SIG-M5 treated with dmso at 0.1 percent for 504 hours (cell line): ENCODE measurements at regions not wholly inside any gene's neighbourhood (a gene's known extent, or its start where the extent isn't known, plus 50 kb on each side); places are given as distances from the start of the nearest gene placed in this dataset.
"Not testable (repeated sequence)": the region's sequence is repeated elsewhere in the genome, so short reads cannot be mapped to it uniquely, and the experiment has no call there.

Experiments used
- DNase-seq: peaks from one replicate; lab custom pipeline; 2025; ENCODE audit not compliant: unreplicated experiment; lab: John Stamatoyannopoulos, UW

DNA sequence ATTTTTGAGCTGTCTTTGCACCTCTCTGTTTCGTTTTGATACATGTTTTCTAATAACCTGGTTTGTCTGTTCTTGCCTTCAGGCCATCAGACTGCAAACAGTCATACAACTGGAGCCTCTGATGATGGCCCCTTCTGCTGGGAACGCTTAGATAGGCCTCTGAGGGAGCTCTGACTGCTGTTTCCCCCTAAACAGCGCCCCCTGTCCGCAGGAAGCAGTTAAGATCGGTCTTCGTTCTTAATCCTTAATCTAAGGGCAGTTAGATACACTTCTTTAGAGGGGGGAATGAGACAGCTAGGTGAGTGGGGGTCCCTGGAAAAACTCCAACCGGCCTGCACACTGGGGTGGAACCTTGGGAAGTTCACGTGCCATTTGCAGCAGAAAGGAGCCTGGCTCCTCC is 1338.8 kb upstream of the SEL1L start:
- no peak for DNase-seq

DNA sequence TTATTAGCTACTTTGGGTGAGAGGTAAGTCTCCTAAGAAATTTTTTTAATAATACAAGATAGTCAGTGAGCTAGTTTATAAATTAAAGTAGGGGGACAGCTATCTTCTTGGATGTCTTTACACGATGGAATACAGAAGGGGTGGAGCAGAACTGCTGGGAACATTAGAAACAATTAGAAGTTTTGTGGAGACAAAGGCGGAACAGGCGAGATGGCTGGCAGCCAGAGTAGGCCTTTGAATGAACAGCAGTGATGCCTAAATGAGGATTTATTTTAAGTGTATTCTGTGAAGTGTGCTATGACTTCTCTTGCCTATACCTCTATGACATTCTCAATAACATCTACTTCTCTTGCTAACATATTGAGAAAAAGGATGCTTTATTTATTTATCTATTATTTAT is 1345.3 kb upstream of the SEL1L start:
- no peak for DNase-seq

GRCh38 chr14:82879949-82880535 is 1346.4 kb upstream of the SEL1L start:
- no peak for DNase-seq

DNA sequence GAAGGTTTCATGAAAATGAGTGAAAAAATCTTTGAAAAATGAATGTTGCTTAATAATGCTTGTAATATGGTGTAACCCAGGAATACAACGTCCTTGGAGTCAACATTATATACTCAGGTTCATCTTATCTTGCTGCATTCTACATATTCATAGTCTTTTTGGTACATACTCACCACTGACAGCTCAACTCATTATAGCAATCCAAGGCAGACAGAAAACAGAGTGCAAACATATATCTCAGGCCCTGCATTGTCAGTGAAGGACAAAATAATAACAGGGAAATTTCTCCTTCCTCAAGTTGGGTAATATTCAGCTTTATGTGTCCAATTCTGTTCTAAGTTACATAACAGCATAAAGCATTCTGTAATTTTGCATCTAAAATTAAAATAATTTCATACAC is 1353.0 kb upstream of the SEL1L start:
- DNase-seq: no peak

DNA sequence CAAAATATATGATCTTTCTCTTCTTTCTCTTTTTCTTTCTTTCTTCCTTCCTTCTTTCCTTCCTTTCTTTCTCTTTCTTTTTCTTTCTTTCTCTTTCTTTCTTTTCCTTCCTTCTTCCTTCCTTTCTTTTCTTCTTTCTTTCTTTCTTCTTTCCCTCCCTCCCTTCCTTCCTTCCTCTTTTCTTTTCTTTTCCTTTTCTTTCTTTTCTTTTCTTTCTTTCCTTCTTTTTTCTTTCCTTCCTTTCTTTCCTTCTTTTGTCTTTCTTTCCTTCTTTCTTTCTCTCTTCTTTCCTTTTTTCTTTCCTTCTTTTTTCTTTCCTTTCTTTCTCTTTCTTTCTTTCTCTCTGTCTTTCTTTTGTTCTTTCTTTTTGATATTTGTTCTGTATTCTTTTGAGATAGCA is 1356.0 kb upstream of the SEL1L start:
- no peak for DNase-seq

DNA sequence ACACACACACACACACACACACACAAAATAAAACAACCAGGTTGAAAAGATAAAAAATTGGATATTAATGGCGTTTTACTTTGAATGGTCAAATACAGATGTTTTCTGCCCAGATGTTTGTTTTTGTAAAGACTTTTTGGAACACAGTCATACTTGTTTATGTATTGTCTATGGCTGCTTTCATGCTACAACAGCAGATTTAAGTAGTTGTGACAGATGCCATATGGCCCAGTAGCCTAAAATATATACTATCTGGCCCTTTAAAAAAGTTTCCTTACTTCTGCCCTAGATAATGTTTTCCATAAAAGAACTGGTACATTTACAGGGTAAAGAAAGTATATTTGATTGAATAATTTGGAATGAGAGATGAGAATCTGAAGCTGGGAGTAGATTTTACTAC is 1362.8 kb upstream of the SEL1L start:
- no peak for DNase-seq

DNA sequence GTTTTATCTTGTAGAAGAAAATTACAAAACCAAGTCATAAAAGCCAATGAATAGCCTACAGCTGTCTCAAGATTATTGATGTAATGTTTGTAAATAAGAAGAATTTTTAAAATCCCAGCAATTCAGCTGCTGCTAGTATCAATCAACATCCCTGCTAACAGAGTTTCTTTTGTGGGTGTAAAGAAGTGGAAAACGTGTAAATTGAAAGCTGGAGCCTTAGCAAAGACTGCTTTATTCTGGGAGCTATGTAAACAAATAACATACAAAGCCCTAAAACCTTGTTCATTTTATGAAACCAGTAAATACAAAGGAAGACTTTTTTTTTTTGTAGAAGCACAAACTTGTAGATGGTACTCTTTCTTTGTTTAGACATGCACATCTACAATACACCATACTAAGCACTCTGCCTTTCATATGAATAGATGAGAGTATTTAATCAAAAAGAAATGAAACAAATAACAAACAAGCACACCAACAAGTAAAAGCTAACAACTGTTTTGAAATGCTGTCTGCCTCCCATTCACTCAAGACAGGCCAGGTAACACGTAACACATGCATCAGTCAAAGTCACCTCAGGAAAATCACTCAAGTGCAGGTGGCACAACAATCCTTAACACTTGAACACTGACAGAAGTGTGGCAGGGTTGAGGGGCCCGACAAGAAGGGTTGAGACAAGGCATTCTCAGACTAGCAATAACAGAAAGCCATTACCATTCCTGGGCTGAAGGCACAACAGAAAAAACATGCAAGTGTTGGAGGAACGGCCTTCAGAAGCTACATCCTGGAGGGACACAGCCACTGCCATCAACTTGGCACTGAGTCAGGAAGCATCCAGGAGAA is 1364.0 kb upstream of the SEL1L start:
- DNase-seq: no peak

DNA sequence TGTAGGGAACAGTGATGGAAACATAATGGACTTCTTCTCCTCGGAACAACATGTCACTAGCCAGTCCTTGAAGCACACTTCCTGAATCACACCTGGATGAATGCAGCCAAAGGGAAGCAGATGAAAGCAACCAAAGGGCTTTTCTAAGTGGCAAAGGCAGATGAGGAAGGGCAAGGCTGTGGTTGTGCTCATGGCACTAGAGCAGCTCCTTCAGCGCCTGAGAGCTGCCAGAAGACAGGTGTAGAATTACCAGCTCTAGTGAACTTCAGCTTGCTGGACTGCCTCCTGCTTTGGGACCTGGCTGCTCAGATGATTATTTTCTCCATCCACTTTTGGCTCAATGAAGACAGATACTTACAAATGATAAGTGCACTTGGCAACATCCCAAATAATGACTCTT is 1372.1 kb upstream of the SEL1L start:
- DNase-seq: no peak

DNA sequence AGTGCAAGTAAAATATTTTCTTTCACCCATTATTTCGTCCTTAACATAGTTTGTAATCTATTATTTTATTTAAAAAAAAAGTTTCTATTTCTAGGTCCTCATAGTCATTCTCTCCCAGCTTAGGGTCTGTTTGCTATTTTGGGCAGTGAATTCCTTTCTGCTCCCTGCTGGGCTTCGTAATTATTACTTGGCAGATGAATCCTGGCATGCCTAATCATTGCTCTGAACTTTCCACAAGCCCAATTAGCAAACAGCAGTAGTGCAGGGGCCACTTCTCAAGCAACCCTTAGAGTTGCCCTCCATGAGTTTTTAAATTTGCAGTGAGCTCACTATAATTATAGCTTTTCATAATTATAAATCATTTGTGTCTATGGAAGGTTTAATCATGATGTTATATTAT is 1378.3 kb upstream of the SEL1L start:
- DNase-seq: no peak

DNA sequence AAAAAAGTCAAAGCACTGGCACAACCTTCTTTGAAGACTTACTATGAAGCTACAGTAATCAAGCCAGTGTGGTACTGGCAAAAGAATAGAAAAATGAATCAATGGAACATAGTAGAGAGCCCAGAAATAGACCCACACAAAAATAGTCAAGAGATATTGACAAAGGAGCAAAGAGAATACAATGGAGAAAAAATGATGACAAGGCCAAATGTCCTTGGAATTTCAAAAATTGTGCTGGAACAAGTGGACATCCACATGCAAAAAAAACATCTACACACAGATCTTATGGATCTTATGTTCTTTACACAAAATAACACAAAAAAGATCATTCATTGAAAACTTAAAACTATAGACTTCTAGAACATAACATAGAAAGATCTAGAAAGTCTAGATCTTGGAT is 1379.7 kb upstream of the SEL1L start:
- DNase-seq: no peak

DNA sequence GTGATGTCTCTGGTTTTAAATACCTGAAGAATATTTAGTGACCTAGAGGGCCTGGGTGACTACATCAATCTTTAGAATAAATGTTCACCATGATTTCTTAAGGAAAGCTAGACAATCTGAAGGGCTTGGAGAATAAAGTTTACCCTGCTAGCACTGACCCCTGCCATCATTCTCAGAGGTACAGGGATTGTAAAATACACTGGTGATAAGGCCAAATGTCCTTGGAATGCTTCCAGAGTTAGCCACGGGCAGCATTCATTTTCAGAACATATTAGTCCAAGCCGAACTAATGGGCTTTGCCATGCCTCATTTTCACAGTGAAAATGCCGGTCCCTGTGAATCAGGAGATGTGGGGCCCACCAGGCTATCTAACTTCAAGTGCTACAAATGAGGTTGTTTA is 1381.7 kb upstream of the SEL1L start:
- no peak for DNase-seq

DNA sequence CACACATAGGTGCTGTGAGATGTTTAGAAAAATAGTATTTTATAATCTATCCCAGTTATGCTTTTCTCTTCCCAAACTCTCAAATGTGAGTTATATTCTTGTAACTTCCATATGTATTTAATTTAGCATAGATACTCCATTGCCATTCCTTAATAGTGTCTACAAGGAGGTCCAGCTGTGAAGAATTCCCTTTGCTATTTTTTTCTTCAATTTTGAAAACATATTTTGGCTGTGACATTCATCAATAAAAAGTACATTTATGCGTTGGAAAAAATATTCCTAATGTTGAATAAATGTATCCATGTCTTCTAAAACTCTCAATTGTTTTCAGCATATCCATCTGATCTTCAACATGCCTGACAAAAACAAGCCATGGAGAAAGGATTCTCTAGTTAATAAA is 1402.0 kb upstream of the SEL1L start:
- no peak for DNase-seq

DNA sequence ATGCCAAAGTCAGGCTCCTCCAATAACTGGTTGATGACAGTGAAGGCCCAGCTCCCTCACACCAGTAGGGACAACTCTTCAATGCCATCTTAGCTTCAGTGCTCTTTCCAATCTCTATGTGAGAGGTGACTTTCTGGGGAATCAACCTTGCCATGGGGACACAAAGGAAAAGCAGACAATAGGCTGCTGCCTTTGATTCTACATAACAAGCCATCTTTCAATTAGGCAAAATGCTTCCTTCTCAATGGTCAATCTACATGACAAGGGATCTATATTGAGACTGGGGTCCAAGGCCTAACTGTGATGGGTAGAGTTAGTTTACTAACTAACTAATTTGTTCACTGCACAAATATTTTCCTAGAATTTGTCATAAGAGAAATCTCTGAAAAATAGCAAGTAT is 1417.5 kb upstream of the SEL1L start:
- no peak for DNase-seq

DNA sequence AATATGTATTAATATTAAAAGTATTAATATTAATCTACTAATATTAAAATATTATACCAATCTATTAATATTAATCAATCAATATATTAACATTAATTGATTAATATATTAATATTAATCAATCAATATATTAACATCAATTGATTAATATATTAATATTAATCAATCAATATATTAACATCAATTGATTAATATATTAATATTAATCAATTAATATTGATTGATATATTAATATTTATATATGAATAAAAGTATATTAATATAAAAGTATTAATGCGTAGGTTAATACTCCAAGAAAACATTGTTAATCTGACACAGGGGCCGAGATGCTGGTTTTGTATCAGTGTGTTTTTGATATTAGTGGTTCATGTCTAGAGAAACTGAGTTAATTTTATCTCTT is 1430.1 kb upstream of the SEL1L start:
- no peak for DNase-seq

GRCh38 chr14:82987502-82988124 is 1454.0 kb upstream of the SEL1L start:
- no peak for DNase-seq

- DNase-seq: not testable (repeated sequence)
Measured at GRCh38 chr14:82994547-82994946, 1460.9 kb upstream of the SEL1L start.

DNA sequence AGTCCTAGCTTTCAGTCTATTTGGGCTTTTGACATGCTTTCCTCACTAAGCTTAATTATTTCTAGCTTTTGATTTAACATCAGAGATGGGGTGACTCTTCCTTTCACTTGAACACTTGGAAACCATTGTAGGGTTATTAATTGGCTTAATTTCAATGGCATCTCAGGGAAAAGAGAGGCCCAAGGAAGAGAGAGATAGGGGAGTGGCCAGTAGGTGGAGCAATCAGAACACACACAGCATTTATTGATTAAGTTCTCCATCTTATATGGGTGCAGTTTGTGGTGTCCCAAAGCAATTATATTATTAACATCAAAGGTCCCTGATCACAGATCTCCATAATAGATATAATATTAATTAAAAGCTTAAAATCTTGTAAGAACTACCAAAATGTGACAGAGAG is 1466.1 kb upstream of the SEL1L start:
- peak; percentile 2 for DNase-seq

DNA sequence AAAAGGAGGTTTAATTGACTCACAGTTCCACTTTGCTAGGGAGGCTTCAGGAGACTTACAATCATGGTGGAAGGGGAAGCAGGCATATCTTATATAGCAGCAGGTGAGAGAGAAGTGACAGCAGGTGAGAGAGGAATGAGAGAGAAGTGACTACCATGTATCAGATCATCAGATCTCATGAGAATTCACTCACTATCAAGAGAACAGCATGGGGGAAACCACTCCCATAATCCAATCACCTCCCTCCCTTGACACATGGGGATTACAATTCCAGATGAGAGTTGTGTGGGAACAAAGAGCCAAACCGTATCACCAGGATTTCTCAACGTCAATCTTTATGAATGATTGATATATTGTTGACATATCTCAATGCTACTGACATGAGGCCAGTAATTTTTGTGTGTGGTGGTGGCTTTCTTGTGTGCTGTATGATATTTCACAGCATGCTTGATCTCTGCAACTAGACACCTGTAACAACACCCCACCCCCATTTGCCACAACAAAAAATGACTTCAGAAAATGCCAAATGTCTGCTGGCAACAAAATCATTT is 1470.9 kb upstream of the SEL1L start:
- DNase-seq: no peak

- no peak for DNase-seq
Measured at GRCh38 chr14:83006121-83006670, 1472.5 kb upstream of the SEL1L start.

DNA sequence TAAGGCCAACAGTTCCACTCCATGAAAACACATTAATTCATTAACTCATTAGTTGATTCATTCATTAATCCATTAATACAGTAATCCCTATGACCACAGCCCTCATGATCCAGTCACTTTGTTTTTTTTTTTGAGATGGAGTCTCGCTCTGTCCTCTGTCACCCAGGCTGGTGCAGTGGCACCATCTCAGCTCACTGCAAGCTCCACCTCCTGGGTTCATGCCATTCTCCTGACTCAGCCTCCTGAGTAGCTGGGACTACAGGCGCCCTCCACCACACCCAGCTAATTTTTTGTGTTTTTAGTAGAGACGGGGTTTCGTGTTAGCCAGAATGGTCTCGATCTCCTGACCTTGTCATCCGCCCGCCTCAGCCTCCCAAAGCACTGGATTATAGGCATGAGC is 1473.4 kb upstream of the SEL1L start:
- DNase-seq: not testable (repeated sequence)

- no peak for DNase-seq
Measured at GRCh38 chr14:83007641-83008225, 1474.1 kb upstream of the SEL1L start.
